GM19463 (cell line): ENCODE measurements at regions not wholly inside any gene's neighbourhood (a gene's known extent, or its start where the extent isn't known, plus 50 kb on each side); places are given as distances from the start of the nearest gene placed in this dataset.

ENCODE experiments used
- ATAC-seq: cut with Tn5 transposase; IDR thresholded peaks from one replicate; pipeline ENCODE4 v1.9.1; 2021; ENCODE audit warnings: mild to moderate bottlenecking, moderate library complexity; ENCODE audit not compliant: unreplicated experiment

GRCh38 chr12:13691598-13691997 is 289.8 kb downstream of the GRIN2B start:
- ATAC-seq: no peak

DNA sequence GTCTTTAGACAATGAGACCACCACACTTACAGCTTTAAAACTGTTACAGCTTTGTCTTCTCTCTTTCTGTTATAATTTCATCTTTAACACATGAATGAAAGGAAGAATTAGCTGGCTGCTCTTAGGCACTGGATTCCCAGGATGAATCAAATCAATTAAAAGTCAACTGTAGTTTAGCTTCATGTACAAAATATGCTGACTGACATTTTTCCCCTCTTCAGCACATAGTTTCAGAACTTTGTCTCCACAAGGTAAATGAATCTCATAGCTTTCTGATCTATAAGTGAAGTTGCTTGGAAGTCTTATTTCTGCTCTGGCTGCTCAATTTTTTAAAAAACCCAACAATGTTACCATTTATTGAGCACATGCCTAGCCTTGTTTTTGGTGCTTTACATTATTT is 293.8 kb downstream of the GRIN2B start:
- no peak for ATAC-seq

- ATAC-seq: no peak
Observed at GRCh38 chr12:13686260-13686659, 295.1 kb downstream of the GRIN2B start.

- ATAC-seq: no peak
Observed at GRCh38 chr12:13680916-13681315, 300.5 kb downstream of the GRIN2B start.

DNA sequence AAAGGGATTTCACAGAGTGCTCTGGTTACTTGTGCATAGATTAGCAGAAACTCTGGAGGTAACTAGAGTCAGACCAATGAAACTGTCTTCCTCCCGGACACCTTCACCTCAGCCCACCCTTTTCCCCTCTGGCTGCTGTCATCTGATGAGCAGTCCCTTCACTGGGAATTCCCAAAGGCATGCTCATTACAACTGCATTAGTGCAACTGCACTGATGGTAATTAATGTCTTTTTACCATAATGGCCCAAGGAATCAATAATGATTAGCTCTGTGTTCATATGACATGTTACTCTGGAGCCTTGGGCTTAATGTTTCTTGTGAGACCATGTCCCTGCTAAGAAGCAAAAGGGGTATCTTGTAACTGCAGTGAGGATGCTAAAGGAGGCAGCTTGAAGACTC is 304.5 kb downstream of the GRIN2B start:
- ATAC-seq: no peak

DNA sequence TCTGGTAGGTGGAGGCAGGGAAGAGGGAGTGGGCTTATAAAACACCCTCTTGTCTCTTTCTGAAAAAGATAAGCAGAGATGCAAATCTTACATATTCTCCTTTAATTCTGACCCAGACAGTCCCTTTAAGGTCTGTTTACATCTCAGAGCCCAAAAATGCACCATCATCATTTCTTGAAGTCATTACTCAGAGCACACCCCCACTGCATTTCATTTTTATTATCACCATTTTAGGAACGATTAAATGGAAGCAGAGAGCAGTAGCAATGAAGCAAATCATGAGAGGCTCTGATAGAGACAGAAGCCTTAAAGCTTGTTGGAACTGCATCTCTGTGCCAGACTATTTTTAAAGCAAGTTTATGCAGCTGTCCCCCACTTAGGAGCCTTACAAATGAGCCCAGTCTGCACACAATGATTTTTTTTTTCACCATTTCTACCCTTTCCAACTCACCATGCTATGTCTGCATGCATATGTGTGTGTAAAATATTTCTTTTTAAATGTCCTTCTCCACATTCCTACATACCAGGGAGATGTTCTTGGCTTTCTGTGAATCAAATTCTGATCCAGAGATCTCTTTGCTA is 311.0 kb downstream of the GRIN2B start:
- ATAC-seq: no peak

GRCh38 chr12:13668880-13669279 is 312.5 kb downstream of the GRIN2B start:
- ATAC-seq: no peak

DNA sequence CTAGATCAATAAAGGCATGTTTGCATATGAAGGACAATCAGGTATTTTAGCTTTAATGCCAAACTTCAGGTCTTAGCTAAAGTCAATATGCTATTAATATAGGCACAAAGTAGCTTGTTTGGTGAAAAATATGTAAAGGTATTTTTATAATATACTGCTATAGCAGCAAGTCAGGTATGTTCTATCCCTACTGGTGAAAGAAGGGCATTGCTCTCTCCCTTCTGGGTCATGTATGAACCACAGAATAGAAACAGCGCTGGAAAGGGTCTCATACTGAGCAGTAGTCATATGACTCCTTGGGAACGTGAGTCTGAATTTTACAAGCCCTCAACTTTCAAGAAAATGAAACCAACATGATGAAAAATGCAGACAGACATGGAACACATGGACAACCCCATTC is 314.6 kb downstream of the GRIN2B start:
- no peak for ATAC-seq

GRCh38 chr12:13661005-13661887 is 320.2 kb downstream of the GRIN2B start:
- peak; percentile 79 for ATAC-seq

- ATAC-seq: no peak
Observed at GRCh38 chr12:13654456-13654855, 326.9 kb downstream of the GRIN2B start.

DNA sequence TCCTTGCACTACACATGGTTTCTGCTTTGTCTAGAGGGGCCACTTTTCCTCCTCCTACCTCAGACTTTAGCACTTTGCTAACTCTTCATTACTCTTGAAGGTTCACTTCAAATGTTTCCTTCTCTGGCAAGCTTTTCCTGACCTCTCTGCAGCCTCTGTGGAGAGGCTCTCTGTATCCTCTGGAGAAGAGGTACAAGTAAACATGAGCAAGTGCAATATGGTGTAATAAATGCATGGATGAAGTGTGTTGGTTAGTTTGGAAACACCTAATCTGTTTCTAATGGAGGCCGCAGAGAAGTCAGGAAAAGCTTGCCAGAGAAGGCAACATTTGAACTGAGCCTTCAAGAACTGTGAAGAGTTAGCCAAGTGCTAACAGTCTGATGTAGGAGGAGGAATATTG is 329.3 kb downstream of the GRIN2B start:
- no peak for ATAC-seq

DNA sequence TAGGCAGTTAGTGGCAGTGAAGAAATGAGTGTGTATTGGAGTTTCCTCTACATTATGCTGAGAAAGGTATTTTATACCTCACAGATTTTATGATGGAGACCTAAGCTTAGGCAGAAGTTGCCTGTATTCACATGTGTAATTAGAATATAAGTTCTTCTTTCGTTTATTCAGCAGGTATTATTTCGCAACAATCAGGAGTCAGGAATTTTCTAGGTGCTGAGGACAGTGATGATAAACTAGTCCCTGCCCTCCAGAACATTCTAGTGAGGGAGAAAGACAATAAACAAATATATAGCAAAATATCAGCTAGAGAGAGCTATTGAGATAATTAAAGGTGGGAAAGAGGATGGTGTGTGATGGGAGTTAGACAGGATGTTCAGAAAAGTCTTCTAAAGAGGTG is 345.7 kb downstream of the GRIN2B start:
- no peak for ATAC-seq

DNA sequence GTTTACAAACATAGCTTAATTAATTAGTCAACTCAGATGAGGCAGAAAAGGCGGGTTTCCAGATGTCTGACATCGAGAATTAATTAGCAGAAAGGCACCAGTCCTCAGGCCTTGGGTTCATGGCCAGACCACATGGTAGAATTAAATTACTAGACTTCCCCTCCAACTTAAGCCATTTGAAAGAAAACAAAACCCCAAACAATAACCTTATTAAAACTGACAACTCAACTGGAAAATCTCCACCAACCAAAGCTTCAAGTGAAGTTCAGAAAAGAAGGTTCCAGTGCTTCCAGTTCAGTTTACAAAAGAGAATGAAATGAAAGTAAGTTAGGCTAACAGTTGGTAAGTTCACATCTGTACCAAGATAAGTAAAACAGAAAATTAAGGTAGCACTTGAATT is 349.5 kb downstream of the GRIN2B start:
- no peak for ATAC-seq

DNA sequence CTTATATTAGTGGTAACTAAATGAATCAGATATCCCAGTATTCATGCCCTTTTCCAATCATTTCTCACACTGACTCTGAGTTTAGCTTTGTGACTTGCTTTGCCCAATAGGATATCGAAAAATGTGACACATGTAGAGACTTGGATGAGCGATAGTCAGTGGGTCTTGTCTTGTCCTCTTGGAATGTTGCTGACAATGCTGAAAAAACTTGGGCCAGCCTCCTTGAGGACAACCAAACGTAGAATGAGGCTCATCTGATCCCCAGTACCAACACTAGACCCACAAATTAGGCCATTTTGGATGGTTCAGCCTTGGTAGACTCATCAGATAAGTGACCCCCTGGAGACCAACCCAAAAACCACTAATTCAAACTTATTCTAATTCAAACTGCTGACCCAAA is 351.0 kb downstream of the GRIN2B start:
- no peak for ATAC-seq

GRCh38 chr12:13628067-13628466 is 353.3 kb downstream of the GRIN2B start:
- ATAC-seq: no peak

GRCh38 chr12:13627536-13627935 is 353.9 kb downstream of the GRIN2B start:
- no peak for ATAC-seq

- ATAC-seq: no peak
Observed at GRCh38 chr12:13613297-13613696, 368.1 kb downstream of the GRIN2B start.

DNA sequence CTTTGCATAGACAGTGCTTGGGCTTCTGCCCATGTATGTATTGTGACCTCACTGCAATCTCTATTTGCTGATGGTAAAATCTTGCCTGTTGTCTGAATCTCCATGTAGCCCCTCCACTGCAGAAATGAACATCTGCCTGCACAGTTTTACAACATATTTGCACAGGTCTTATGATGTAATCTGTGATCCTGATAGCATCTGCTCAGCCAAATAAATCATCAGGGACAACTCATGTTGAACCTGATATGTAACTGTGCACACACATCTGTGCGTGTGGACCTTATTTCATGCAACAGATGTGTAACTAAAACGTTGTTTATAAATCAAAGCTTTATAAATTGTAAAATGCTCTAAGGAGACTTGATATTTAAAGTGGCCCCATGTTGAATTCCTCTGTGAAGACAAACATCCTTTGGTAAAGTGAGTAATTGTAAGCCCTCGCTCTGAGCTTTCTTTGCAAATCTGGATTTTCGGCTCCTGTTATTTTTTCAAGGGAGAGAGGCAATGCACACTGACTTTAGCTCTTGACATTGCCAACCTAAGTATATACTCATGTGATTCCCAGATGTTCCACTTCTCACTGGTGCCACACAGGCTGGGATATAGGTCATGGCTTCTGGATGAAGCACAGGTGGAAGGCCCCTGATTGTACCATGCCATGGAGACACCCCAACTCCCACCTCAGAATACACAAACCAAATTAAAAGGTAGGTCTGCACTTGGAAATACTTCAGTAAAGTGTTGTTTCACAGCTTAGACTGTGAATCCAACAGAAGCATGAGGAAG is 371.3 kb downstream of the GRIN2B start:
- no peak for ATAC-seq

DNA sequence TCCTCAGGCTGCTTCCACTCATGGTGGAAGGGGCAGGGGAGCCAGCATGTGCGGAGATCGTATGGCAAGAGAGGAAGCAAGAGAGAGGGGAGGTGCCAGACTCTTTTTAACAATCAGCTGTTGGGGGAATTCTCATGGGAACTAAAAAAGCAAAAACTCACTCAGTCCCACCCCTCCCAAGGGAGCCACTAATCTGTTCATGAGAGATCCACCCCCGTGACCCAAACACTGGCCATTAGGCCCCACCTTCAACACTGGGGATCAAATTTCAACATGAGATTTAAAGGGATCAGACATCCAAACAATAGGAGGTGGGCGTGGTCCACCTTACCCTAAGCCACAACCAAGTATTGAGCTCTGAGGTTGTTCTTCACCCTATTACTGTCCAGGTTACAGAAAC is 375.1 kb downstream of the GRIN2B start:
- ATAC-seq: no peak

- ATAC-seq: no peak
Observed at GRCh38 chr12:13603953-13604352, 377.4 kb downstream of the GRIN2B start.

DNA sequence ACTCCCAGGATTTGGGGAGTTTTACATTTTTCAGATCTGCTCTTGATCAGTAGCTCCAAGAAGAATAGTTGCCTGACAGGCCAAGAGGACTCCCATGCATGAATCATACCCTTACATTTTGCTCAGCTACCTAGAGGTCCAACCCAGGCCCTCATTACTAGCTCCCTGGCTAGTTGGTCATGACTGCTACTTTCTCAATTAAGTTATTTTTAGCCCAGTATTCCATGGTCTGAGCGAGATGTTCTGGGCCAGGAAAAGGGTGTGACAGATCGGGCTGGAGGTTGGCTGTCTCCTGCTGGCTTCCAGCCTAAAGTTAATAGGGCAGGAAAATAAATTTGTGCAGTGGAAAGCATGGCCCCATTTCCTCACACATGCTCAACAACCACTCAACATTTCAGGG is 379.2 kb downstream of the GRIN2B start:
- ATAC-seq: no peak

DNA sequence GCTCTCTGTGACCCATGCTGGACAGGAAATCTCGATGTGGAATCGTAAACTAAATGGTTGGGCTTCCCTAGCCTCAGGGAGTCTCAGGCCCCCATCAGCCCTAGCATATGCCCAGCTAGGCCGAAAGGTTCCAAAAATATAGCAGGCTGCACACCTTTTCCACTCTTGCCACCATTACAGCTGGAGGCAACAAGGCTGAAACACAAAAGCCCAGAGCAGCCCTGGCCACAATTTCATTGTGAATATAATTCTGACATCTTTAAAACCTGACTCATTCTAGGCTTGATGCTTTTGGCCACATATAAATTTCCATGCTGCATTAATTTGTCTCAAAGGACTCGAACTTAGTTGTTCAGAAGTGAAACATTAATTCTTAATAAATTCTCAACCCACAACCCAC is 382.2 kb downstream of the GRIN2B start:
- no peak for ATAC-seq
